HepG2 (cell line): ENCODE measurements at regions not wholly inside any gene's neighbourhood (a gene's known extent, or its start where the extent isn't known, plus 50 kb on each side); places are given as distances from the start of the nearest gene placed in this dataset.
A peak's percentile ranks its signal among the peaks of the same experiment; 100 is the strongest.

ENCODE experiments used
- ATAC-seq: fragments of 200-7000 bp; cut with Tn5 transposase; 3 replicates; pipeline ENCODE4 v1.9.1; 2020; ENCODE audit warnings: mild to moderate bottlenecking, moderate library complexity
- BruUV-seq: library from RNA; stranded (reverse); fragments of 400-500 nt; replicated peaks from 2 replicates; lab custom pipeline; 2021; lab: Mats Ljungman, UMichigan
- CTCF ChIA-PET: fragments of 300-600 bp; formaldehyde crosslinking; extraction: SDS; loops from one replicate; lab custom pipeline; 2021; ENCODE audit warnings: low total read pairs, inconsistent platforms, low intra/inter-chr PET ratio; lab: Yijun Ruan, JAX
- POLR2A ChIA-PET: fragments of 350-600 bp; sonication (Branson Sonifier 250); formaldehyde crosslinking; loops from one replicate; lab custom pipeline; 2020; ENCODE audit warnings: antibody characterized with exemption, inconsistent platforms; lab: Yijun Ruan, JAX
- DNase-seq: peaks from one replicate; pipeline ENCODE4 v3.0.0-alpha.2; 2015; ENCODE audit warnings: low spot score
- FAIRE-seq: peaks from 3 replicates; lab custom pipeline; 2011; peaks lifted over from hg19 to GRCh38; lab: Jason Lieb, UNC
- H2AFZ ChIP-seq: one replicate; pipeline ENCODE4 v1.6.1; 2011; ENCODE audit warnings: low read length, inconsistent platforms
- H3K27ac ChIP-seq: fragments of 300-600 bp; 3 replicates; pipeline ENCODE4 v1.8.0; 2011; ENCODE audit warnings: mixed run types, mild to moderate bottlenecking, mixed read lengths, low read length, inconsistent platforms; ENCODE audit not compliant: insufficient read depth; ENCODE audit errors: extremely low read length
- H3K27me3 ChIP-seq, 2 experiments: fragments of 200-600 bp in 1 of 2; 2 replicates in 1 of 2; 3 replicates in 1 of 2; pipeline versions ENCODE4 v1.6.0 to v1.8.0; 2011; ENCODE audit warnings: low read length in 2 of 2, mild to moderate bottlenecking in 2 of 2, moderate library complexity in 2 of 2, inconsistent platforms in 1 of 2; ENCODE audit not compliant: insufficient read depth in 2 of 2, control insufficient read depth in 1 of 2
- H3K36me3 ChIP-seq, 2 experiments: fragments of 200-600 bp in 1 of 2; replicated peaks in 1 of 2; 2 replicates in 1 of 2; 3 replicates in 1 of 2; pipeline versions ENCODE4 v1.5.1 to v1.8.0; 2011; ENCODE audit warnings: low read length in 2 of 2, inconsistent platforms in 1 of 2; ENCODE audit not compliant: insufficient read depth in 2 of 2, control insufficient read depth in 1 of 2
- H3K4me1 ChIP-seq: 2 replicates; pipeline ENCODE4 v1.5.1; 2012; ENCODE audit warnings: low read length, inconsistent platforms; ENCODE audit not compliant: insufficient read depth
- H3K4me2 ChIP-seq: 2 replicates; pipeline ENCODE4 v1.6.0; 2011; ENCODE audit warnings: low read depth, low read length, inconsistent platforms
- H3K4me3 ChIP-seq, 3 experiments: fragments of 200-600 bp in 1 of 3; sonication (generic), shearing (Covaris generic) in 1 of 3; replicated peaks in 1 of 3; 2 replicates each; pipeline ENCODE4 v1.5.1; 2011 to 2016; ENCODE audit warnings: low read length in 3 of 3, inconsistent platforms in 2 of 3, low read depth in 2 of 3, mild to moderate bottlenecking in 2 of 3, control low read depth in 1 of 3, mixed read lengths in 1 of 3; ENCODE audit not compliant: insufficient read depth in 1 of 3
- H3K79me2 ChIP-seq: one replicate; pipeline ENCODE4 v1.6.1; 2011; ENCODE audit warnings: low read length, inconsistent platforms; ENCODE audit not compliant: insufficient read depth
- H3K9ac ChIP-seq: 2 replicates; pipeline ENCODE4 v1.6.0; 2011; ENCODE audit warnings: mild to moderate bottlenecking, low read depth, low read length, inconsistent platforms; ENCODE audit not compliant: insufficient read depth
- H3K9me3 ChIP-seq: 2 replicates; pipeline ENCODE4 v1.5.1; 2012; ENCODE audit warnings: mild to moderate bottlenecking, low read length
- H4K20me1 ChIP-seq: 2 replicates; pipeline ENCODE4 v1.6.0; 2011; ENCODE audit warnings: inconsistent platforms, mild to moderate bottlenecking, low read length, moderate library complexity; ENCODE audit not compliant: insufficient read depth
- NFYB ChIP-seq: sonication (generic); formaldehyde crosslinking; IDR thresholded peaks from 2 replicates; pipeline ENCODE4 v1.4.0; 2020; ENCODE audit warnings: missing genetic modification reagents
- RAD21 ChIP-seq: fragments of 450-650 bp; formaldehyde crosslinking; IDR thresholded peaks from 2 replicates; pipeline ENCODE4 v1.5.0; 2020; ENCODE audit warnings: mild to moderate bottlenecking
- SMC3 ChIP-seq: IDR thresholded peaks from 2 replicates; pipeline ENCODE4 v1.6.1; 2011; ENCODE audit warnings: low read length, improper control_type of control experiment
- SSRP1 ChIP-seq: IDR thresholded peaks from 2 replicates; pipeline ENCODE4 v1.6.1; 2016; ENCODE audit warnings: control low read depth
- STAG1 ChIP-seq: sonication (generic); formaldehyde crosslinking; IDR thresholded peaks from 2 replicates; pipeline ENCODE4 v1.4.0; 2020; ENCODE audit warnings: missing genetic modification reagents
- ZNF510 ChIP-seq: sonication (generic); formaldehyde crosslinking; IDR thresholded peaks from 2 replicates; pipeline ENCODE4 v1.4.0; 2020; ENCODE audit warnings: low read depth, mild to moderate bottlenecking, missing genetic modification reagents
- WGBS: methylation state at CpG from one replicate; pipeline ENCODE4 v1.1.6; 2017; ENCODE audit warnings: low lambda C conversion rate; 5-methylcytosine and 5-hydroxymethylcytosine counted together
- in situ Hi-C: cut with HindIII; loops from 2 replicates; pipeline ENCODE4 v1.10.0; 2017; ENCODE audit warnings: low pct_unique_long_range_greater_than_20kb; ENCODE audit not compliant: extremely low pct_ligation_motif_present
- intact Hi-C: fragments of 100-400 bp; cut with micrococcal nuclease; formaldehyde crosslinking; loops from one replicate; pipeline ENCODE4 v1.10.0; 2022; ENCODE audit not compliant: unreplicated experiment
- TF ChIP-seq, protein P1 (sequence below): sonication (generic); formaldehyde crosslinking; IDR thresholded peaks from 2 replicates; pipeline ENCODE4 v1.8.1; 2023; ENCODE audit warnings: mild to moderate bottlenecking, missing genetic modification reagents
- TF ChIP-seq, protein P2 (sequence below): sonication (generic); formaldehyde crosslinking; IDR thresholded peaks from 2 replicates; pipeline ENCODE4 v1.8.0; 2022; ENCODE audit warnings: mild to moderate bottlenecking, missing genetic modification reagents, moderate library complexity
- TF ChIP-seq, protein P3 (sequence below): sonication (generic); formaldehyde crosslinking; IDR thresholded peaks from 2 replicates; pipeline ENCODE4 v1.5.0; 2020; ENCODE audit warnings: mild to moderate bottlenecking, missing genetic modification reagents, moderate library complexity

DNA sequence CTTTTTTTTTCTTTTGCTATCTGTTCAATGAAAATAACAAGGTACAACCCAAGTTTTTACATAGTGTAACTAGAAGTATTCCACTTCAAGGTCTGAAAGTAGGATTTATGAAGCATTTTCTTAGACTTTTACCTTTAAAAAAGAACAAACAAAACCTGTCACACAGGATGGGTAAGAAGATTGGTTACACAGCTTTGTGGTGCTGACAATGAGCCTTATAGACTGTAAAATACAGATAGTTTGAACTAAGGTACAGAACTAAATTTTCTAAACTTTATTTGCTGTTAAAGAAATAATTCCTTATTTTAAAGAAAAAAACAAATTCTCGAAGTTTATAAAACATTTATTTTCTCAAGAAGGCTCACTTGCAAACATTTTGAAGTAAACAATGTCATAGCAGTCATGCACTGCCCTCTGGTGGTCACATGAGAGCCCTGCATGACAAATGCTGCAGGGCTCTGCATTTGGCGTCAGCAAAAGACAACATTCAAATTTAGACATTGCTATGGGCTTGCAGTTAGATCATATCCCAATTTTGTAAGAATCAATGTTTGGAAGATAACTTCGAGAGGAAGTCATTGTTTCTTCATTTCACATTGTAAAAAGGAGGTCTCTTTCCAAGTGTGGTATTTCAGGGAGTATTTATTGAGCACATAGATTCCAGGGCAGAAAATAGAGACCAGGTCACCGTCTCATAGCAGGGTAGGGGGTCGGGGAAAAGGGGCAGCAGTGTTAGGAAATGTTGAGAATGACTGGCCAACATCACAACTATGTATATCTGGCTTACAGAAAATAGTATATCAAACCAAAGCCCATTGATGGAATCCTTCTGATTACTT, 115.3 kb upstream of the FMN2 start:
- intact Hi-C loops (loop anchor here (1.0 kb wide), 1 partner anchor 25 kb away; no protein-coding TSS in a partner anchor), in situ Hi-C loops (no loop called here)
- no TSS peak for BruUV-seq
- Histone ChIP-seq H3K79me2 (no peaks in the 10 kb centered on the region), H3K4me3 (no peak overlapping the region), H3K27me3 (no peaks in the 10 kb centered on the region), H3K9ac (no peak overlapping the region), H3K4me2 (no peak overlapping the region), H4K20me1 (no peaks in the 10 kb centered on the region), H2AFZ (no peak overlapping the region), H3K4me1 (no peaks in the 10 kb centered on the region), H3K27ac (no peak overlapping the region), H3K9me3 (peaks cover 32% of the 10 kb centered on the region), H3K36me3 (no peaks in the 10 kb centered on the region)
- WGBS, result 10% methylated on average over 5 of the region's 5 CpGs
- CTCF ChIA-PET, result interaction anchor here (2.7 kb wide), 1 partner anchor 25 kb away, joined by 34 read pairs; no protein-coding TSS in a partner anchor
- DNase-seq (peak; percentile 35), ATAC-seq (peak; percentile 62), FAIRE-seq (peak; percentile 43)
- POLR2A ChIA-PET, result no interaction called here
- TF ChIP-seq SMC3 (peak; percentile 70), ZNF510 (CRISPR knock-in tag) (no peak), STAG1 (CRISPR knock-in tag) (peak; percentile 67), NFYB (CRISPR knock-in tag) (no peak), SSRP1 (no peak), RAD21 (CRISPR knock-in tag) (0 out of 2 replicates have a peak, but pooled peaks have one; percentile 12)
- TF ChIP-seq, protein P1, sequence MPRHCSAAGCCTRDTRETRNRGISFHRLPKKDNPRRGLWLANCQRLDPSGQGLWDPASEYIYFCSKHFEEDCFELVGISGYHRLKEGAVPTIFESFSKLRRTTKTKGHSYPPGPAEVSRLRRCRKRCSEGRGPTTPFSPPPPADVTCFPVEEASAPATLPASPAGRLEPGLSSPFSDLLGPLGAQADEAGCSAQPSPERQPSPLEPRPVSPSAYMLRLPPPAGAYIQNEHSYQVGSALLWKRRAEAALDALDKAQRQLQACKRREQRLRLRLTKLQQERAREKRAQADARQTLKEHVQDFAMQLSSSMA, result no peak
- TF ChIP-seq, protein P2, sequence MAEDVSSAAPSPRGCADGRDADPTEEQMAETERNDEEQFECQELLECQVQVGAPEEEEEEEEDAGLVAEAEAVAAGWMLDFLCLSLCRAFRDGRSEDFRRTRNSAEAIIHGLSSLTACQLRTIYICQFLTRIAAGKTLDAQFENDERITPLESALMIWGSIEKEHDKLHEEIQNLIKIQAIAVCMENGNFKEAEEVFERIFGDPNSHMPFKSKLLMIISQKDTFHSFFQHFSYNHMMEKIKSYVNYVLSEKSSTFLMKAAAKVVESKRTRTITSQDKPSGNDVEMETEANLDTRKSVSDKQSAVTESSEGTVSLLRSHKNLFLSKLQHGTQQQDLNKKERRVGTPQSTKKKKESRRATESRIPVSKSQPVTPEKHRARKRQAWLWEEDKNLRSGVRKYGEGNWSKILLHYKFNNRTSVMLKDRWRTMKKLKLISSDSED (CRISPR knock-in tag), result no peak
- TF ChIP-seq, protein P3, sequence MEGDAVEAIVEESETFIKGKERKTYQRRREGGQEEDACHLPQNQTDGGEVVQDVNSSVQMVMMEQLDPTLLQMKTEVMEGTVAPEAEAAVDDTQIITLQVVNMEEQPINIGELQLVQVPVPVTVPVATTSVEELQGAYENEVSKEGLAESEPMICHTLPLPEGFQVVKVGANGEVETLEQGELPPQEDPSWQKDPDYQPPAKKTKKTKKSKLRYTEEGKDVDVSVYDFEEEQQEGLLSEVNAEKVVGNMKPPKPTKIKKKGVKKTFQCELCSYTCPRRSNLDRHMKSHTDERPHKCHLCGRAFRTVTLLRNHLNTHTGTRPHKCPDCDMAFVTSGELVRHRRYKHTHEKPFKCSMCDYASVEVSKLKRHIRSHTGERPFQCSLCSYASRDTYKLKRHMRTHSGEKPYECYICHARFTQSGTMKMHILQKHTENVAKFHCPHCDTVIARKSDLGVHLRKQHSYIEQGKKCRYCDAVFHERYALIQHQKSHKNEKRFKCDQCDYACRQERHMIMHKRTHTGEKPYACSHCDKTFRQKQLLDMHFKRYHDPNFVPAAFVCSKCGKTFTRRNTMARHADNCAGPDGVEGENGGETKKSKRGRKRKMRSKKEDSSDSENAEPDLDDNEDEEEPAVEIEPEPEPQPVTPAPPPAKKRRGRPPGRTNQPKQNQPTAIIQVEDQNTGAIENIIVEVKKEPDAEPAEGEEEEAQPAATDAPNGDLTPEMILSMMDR (CRISPR knock-in tag), result peak; percentile 68
